Erythroblast (primary cell): ENCODE measurements at regions not wholly inside any gene's neighbourhood (a gene's known extent, or its start where the extent isn't known, plus 50 kb on each side); places are given as distances from the start of the nearest gene placed in this dataset.

Experiments
- GATA1 ChIP-seq: IDR thresholded peaks from 2 replicates; pipeline ENCODE4 v1.6.1; 2011; ENCODE audit warnings: low read depth, mild to moderate bottlenecking, control low read depth, low read length, moderate library complexity
- POLR2A ChIP-seq: IDR thresholded peaks from 2 replicates; pipeline ENCODE4 v1.6.1; 2011; ENCODE audit warnings: mild to moderate bottlenecking, low read length

- TF ChIP-seq POLR2A (no peak), GATA1 (no peak)
These were observed 692.2 kb downstream of the USP25 start for GRCh38 chr21:16421965-16422364.
